ENCODE measurements at regions not wholly inside any gene's neighbourhood (a gene's known extent, or its start where the extent isn't known, plus 50 kb on each side); places are given as distances from the start of the nearest gene placed in this dataset.

DNA sequence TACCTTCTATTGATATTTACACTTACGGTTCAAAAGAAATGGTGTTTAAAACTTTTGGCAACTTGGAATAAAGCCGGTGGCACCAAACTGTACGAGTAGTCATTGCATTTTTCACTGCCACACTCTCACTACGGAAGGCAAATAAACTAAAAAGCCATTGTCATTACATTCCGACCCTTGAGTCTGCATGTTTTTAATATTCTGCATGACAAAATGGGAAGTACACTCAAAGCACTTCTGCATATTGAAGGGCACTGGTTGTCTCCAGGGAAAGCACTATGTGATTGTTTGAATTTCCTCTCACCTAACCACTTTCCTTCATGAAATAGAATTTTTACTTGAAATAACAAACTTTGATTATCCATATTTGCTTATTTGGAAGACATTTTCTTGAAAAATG, 426.3 kb downstream of the CETN3 start:
- TF ChIP-seq POLR2AphosphoS5 (IDR thresholded peaks at IDR 0.05; ENCODE audit: low read depth, low read length) (no peak), POLR2A (IDR thresholded peaks at IDR 0.05; ENCODE audit: low read depth, low read length) (no peak), TAF1 (IDR thresholded peaks at IDR 0.05; ENCODE audit: low read depth, low read length) (no peak)
